COLO829 (cell line): ENCODE measurements at regions not wholly inside any gene's neighbourhood (a gene's known extent, or its start where the extent isn't known, plus 50 kb on each side); places are given as distances from the start of the nearest gene placed in this dataset.

Experiments used
- DNase-seq: peaks from one replicate; pipeline ENCODE4 v3.0.0; 2012; ENCODE audit warnings: low spot score

GRCh38 chr16:11475896-11476630, 110.7 kb downstream of the LITAF start:
- no peak for DNase-seq

- no peak for DNase-seq
These were observed 110.0 kb downstream of the LITAF start for GRCh38 chr16:11476676-11477075.

GRCh38 chr16:11478431-11479119, 108.1 kb downstream of the LITAF start:
- DNase-seq: no peak

- DNase-seq: no peak
These were observed 106.8 kb downstream of the LITAF start for GRCh38 chr16:11479916-11480315.

GRCh38 chr16:11480634-11481033, 106.1 kb downstream of the LITAF start:
- no peak for DNase-seq

GRCh38 chr16:11481987-11482386, 104.7 kb downstream of the LITAF start:
- DNase-seq: no peak

GRCh38 chr16:11482946-11483748, 103.6 kb downstream of the LITAF start:
- no peak for DNase-seq

GRCh38 chr16:11484691-11485258, 101.9 kb downstream of the LITAF start:
- DNase-seq: no peak

GRCh38 chr16:11485676-11486075, 101.0 kb downstream of the LITAF start:
- no peak for DNase-seq

- no peak for DNase-seq
These were observed 99.4 kb downstream of the LITAF start for GRCh38 chr16:11487289-11487688.

- DNase-seq: no peak
These were observed 98.4 kb downstream of the LITAF start for GRCh38 chr16:11488304-11488703.

- DNase-seq: no peak
These were observed 95.2 kb downstream of the LITAF start for GRCh38 chr16:11491524-11491923.

GRCh38 chr16:11492808-11493530, 93.8 kb downstream of the LITAF start:
- DNase-seq: no peak

- peak; percentile 34 for DNase-seq
These were observed 93.2 kb downstream of the LITAF start for GRCh38 chr16:11493531-11493929.

GRCh38 chr16:11494029-11494428, 92.7 kb downstream of the LITAF start:
- no peak for DNase-seq

GRCh38 chr16:11494433-11494832, 92.3 kb downstream of the LITAF start:
- DNase-seq: no peak

GRCh38 chr16:11495066-11495407, 91.7 kb downstream of the LITAF start:
- no peak for DNase-seq
